Panc1 (cell line): ENCODE measurements at regions not wholly inside any gene's neighbourhood (a gene's known extent, or its start where the extent isn't known, plus 50 kb on each side); places are given as distances from the start of the nearest gene placed in this dataset.

Experiments used
- POLR2AphosphoS5 ChIP-seq: IDR thresholded peaks from 2 replicates; pipeline ENCODE4 v1.6.1; 2012; ENCODE audit warnings: mild to moderate bottlenecking, low read depth, low read length, moderate library complexity
- SIN3A ChIP-seq: IDR thresholded peaks from 2 replicates; pipeline ENCODE4 v1.6.1; 2012; ENCODE audit warnings: low read depth, mild to moderate bottlenecking, low read length, moderate library complexity, borderline replicate concordance; ENCODE audit not compliant: insufficient read depth
- TCF7L2 ChIP-seq: IDR thresholded peaks from 2 replicates; pipeline ENCODE4 v1.6.1; 2011; ENCODE audit warnings: mild to moderate bottlenecking, low read depth, low read length, inconsistent platforms
- TF ChIP-seq, protein P1 (sequence below): fragments of 450-650 bp; IDR thresholded peaks from 2 replicates; pipeline ENCODE4 v1.5.1; 2017; ENCODE audit warnings: mild to moderate bottlenecking

GRCh38 chr7:18213652-18214051 lies 186.0 kb upstream of the PRPS1L1 start:
- no peak for TF ChIP-seq TCF7L2
- TF ChIP-seq, protein P1, sequence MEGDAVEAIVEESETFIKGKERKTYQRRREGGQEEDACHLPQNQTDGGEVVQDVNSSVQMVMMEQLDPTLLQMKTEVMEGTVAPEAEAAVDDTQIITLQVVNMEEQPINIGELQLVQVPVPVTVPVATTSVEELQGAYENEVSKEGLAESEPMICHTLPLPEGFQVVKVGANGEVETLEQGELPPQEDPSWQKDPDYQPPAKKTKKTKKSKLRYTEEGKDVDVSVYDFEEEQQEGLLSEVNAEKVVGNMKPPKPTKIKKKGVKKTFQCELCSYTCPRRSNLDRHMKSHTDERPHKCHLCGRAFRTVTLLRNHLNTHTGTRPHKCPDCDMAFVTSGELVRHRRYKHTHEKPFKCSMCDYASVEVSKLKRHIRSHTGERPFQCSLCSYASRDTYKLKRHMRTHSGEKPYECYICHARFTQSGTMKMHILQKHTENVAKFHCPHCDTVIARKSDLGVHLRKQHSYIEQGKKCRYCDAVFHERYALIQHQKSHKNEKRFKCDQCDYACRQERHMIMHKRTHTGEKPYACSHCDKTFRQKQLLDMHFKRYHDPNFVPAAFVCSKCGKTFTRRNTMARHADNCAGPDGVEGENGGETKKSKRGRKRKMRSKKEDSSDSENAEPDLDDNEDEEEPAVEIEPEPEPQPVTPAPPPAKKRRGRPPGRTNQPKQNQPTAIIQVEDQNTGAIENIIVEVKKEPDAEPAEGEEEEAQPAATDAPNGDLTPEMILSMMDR, result no peak
- TF ChIP-seq SIN3A, result no peak
- no peak for TF ChIP-seq POLR2AphosphoS5
